GM12878 (cell line): ENCODE measurements at regions not wholly inside any gene's neighbourhood (a gene's known extent, or its start where the extent isn't known, plus 50 kb on each side); places are given as distances from the start of the nearest gene placed in this dataset.
A peak's percentile ranks its signal among the peaks of the same experiment; 100 is the strongest.

Source experiments
- ATAC-seq: fragments of 200-7000 bp; cut with Tn5 transposase; 3 replicates; pipeline ENCODE4 v1.9.1; 2020; ENCODE audit warnings: mild to moderate bottlenecking, moderate library complexity
- BruUV-seq: library from RNA; stranded (reverse); fragments of 400-500 nt; replicated peaks from 2 replicates; lab custom pipeline; 2021; lab: Mats Ljungman, UMichigan
- CTCF ChIA-PET: fragments of 300-600 bp; sonication (Branson Sonifier 250); formaldehyde crosslinking; extraction: SDS; loops from one replicate; lab custom pipeline; 2021; ENCODE audit warnings: inconsistent platforms; lab: Yijun Ruan, JAX
- POLR2A ChIA-PET: fragments of 350-600 bp; formaldehyde crosslinking; extraction: SDS; loops from one replicate; lab custom pipeline; 2021; ENCODE audit warnings: inconsistent platforms; lab: Charles Lee
- RAD21 ChIA-PET: fragments of 300-600 bp; sonication (Branson Sonifier 250); formaldehyde crosslinking; loops from one replicate; lab custom pipeline; 2023; ENCODE audit warnings: antibody characterized with exemption; ENCODE audit not compliant: unreplicated experiment; lab: Charles Lee
- SMC1A ChIA-PET: fragments of 300-600 bp; sonication (Branson Sonifier 250); formaldehyde crosslinking; loops from one replicate; lab custom pipeline; 2023; ENCODE audit not compliant: unreplicated experiment, uncharacterized antibody; lab: Charles Lee
- DNase-seq: peaks from one replicate; pipeline ENCODE4 v3.0.0-alpha.2; 2011; ENCODE audit warnings: low read depth, low spot score
- FAIRE-seq: peaks from 3 replicates; lab custom pipeline; 2011; peaks lifted over from hg19 to GRCh38; lab: Jason Lieb, UNC
- H2AFZ ChIP-seq: 2 replicates; pipeline ENCODE4 v1.6.0; 2011; ENCODE audit warnings: low read depth, low read length, control low read depth; ENCODE audit not compliant: control insufficient read depth
- H3K27ac ChIP-seq: 2 replicates; pipeline ENCODE4 v1.5.1; 2011; ENCODE audit warnings: control low read depth; ENCODE audit not compliant: control insufficient read depth, insufficient read depth
- H3K27me3 ChIP-seq, 2 experiments: replicated peaks in 1 of 2; 2 replicates each; pipeline versions ENCODE4 v1.6.0 to v1.6.1; 2011; ENCODE audit warnings: low read length in 1 of 2; ENCODE audit not compliant: control insufficient read depth in 2 of 2, insufficient read depth in 2 of 2
- H3K36me3 ChIP-seq, 2 experiments: 2 replicates each; pipeline ENCODE4 v1.5.1; 2011; ENCODE audit warnings: low read length in 1 of 2; ENCODE audit not compliant: control insufficient read depth in 2 of 2, insufficient read depth in 2 of 2
- H3K4me1 ChIP-seq: 2 replicates; pipeline ENCODE4 v1.6.1; 2011; ENCODE audit warnings: mild to moderate bottlenecking, low read length, moderate library complexity, mixed read lengths; ENCODE audit not compliant: control insufficient read depth, insufficient read depth
- H3K4me2 ChIP-seq: 2 replicates; pipeline ENCODE4 v1.6.0; 2011; ENCODE audit warnings: control low read depth; ENCODE audit not compliant: control insufficient read depth, insufficient read depth
- H3K4me3 ChIP-seq: fragments of 200-600 bp; sonication (generic); 2 replicates; pipeline ENCODE4 v1.5.1; 2016
- H3K79me2 ChIP-seq: 2 replicates; pipeline ENCODE4 v1.6.0; 2011; ENCODE audit warnings: low read length; ENCODE audit not compliant: control insufficient read depth, insufficient read depth
- H3K9ac ChIP-seq: 2 replicates; pipeline ENCODE4 v1.8.0; 2011; ENCODE audit warnings: low read length, control low read depth, mixed read lengths; ENCODE audit not compliant: control insufficient read depth, insufficient read depth
- H3K9me3 ChIP-seq: replicated peaks from 3 replicates; pipeline ENCODE4 v1.5.1; 2011; ENCODE audit warnings: mild to moderate bottlenecking, low read length; ENCODE audit not compliant: control insufficient read depth, insufficient read depth
- H4K20me1 ChIP-seq: 2 replicates; pipeline ENCODE4 v1.6.0; 2011; ENCODE audit not compliant: control insufficient read depth, insufficient read depth
- BCL3 ChIP-seq: IDR thresholded peaks from 2 replicates; pipeline ENCODE4 v1.6.1; 2011; ENCODE audit warnings: borderline replicate concordance, low read depth, mild to moderate bottlenecking, moderate library complexity, low read length; ENCODE audit not compliant: insufficient read depth, poor library complexity, severe bottlenecking
- CBX3 ChIP-seq: fragments of 200-600 bp; sonication (generic); IDR thresholded peaks from 2 replicates; pipeline ENCODE4 v1.6.1; 2016; ENCODE audit warnings: low read depth, borderline replicate concordance
- CEBPB ChIP-seq, 2 experiments: fragments of 150-350 bp in 1 of 2; IDR thresholded peaks; 2 replicates each; pipeline ENCODE4 v1.6.1; 2012 to 2014; ENCODE audit warnings: low read depth in 2 of 2, low read length in 2 of 2, borderline replicate concordance in 1 of 2, inconsistent platforms in 1 of 2
- FOXM1 ChIP-seq: IDR thresholded peaks from 2 replicates; pipeline ENCODE4 v1.6.1; 2012; ENCODE audit warnings: low read depth, mild to moderate bottlenecking, inconsistent platforms, low read length, moderate library complexity
- NFYB ChIP-seq: IDR thresholded peaks from 2 replicates; pipeline ENCODE4 v1.6.1; 2011; ENCODE audit warnings: low read depth, mild to moderate bottlenecking, low read length, improper control_type of control experiment, moderate library complexity; ENCODE audit not compliant: insufficient read depth
- RELB ChIP-seq: fragments of 450-650 bp; IDR thresholded peaks from 2 replicates; pipeline ENCODE4 v1.6.1; 2017; ENCODE audit warnings: low read depth, mild to moderate bottlenecking, moderate library complexity
- SIX5 ChIP-seq: IDR thresholded peaks from 2 replicates; pipeline ENCODE4 v1.6.1; 2011; ENCODE audit warnings: mild to moderate bottlenecking, low read depth, low read length, moderate library complexity; ENCODE audit not compliant: severe bottlenecking
- TAF1 ChIP-seq: IDR thresholded peaks from 2 replicates; pipeline ENCODE4 v1.6.1; 2011; ENCODE audit warnings: mild to moderate bottlenecking, low read depth, low read length, borderline replicate concordance
- USF1 ChIP-seq: IDR thresholded peaks from 2 replicates; pipeline ENCODE4 v1.6.1; 2011; ENCODE audit warnings: borderline replicate concordance, low read depth, mild to moderate bottlenecking, moderate library complexity, mixed read lengths, low read length; ENCODE audit not compliant: insufficient read depth; ENCODE audit errors: extremely low read length
- YY1 ChIP-seq: IDR thresholded peaks from 2 replicates; pipeline ENCODE4 v1.6.1; 2011; ENCODE audit warnings: low read depth, mild to moderate bottlenecking, low read length
- WGBS: methylation state at CpG from one replicate; pipeline ENCODE4 v1.1.6; 2016; ENCODE audit warnings: low lambda C conversion rate; ENCODE audit not compliant: insufficient replicate concordance, insufficient coverage; ENCODE audit errors: missing lambda C conversion rate; 5-methylcytosine and 5-hydroxymethylcytosine counted together
- in situ Hi-C: fragments of 300-500 bp; cut with MboI; formaldehyde crosslinking; loops from 9 replicates; pipeline ENCODE4 v1.14.3; 2018; ENCODE audit warnings: mixed read lengths
- intact Hi-C: fragments of 100-400 bp; cut with micrococcal nuclease; formaldehyde crosslinking; loops from one replicate; pipeline ENCODE4 v1.14.2; 2022; ENCODE audit not compliant: unreplicated experiment
- TF ChIP-seq, protein P1 (sequence below): fragments of 450-650 bp; IDR thresholded peaks from 2 replicates; pipeline ENCODE4 v1.6.1; 2017; ENCODE audit warnings: borderline replicate concordance

GRCh38 chr3:106366352-106366751 lies 497.5 kb upstream of the CBLB start:
- ATAC-seq, result no peak
- RAD21 ChIA-PET, result no interaction called here
- CTCF ChIA-PET, result no interaction called here

GRCh38 chr3:106367496-106367895 lies 498.7 kb upstream of the CBLB start:
- intact Hi-C loops, result no loop called here
- H3K27ac ChIP-seq, result no peak overlapping the region
- 70% methylated on average over 2 of the region's 2 CpGs for WGBS
- ChIA-PET CTCF (interaction anchor here (0.6 kb wide), 1 partner anchor 701 kb away, joined by 3 read pairs; no protein-coding TSS in a partner anchor), POLR2A (interaction anchor here (0.7 kb wide), 1 partner anchor 16 kb away, joined by 3 read pairs; no protein-coding TSS in a partner anchor), RAD21 (no interaction called here), SMC1A (interaction anchor here (1.0 kb wide), 1 partner anchor 12 kb away, joined by 4 read pairs; no protein-coding TSS in a partner anchor)
- H3K4me2 ChIP-seq, result no peak overlapping the region
- in situ Hi-C loops, result no loop called here
- DNase-seq (no peak), FAIRE-seq (no peak), ATAC-seq (no peak)
- no peaks in the 10 kb centered on the region for H4K20me1 ChIP-seq
- H3K9ac ChIP-seq, result no peak overlapping the region
- H2AFZ ChIP-seq, result no peak overlapping the region
- H3K79me2 ChIP-seq, result no peaks in the 10 kb centered on the region
- H3K27me3 ChIP-seq, result no peaks in the 10 kb centered on the region
- BruUV-seq, result no TSS peak
- no peak overlapping the region for H3K4me3 ChIP-seq
- H3K4me1 ChIP-seq, result no peaks in the 10 kb centered on the region
- peaks cover 2% of the 10 kb centered on the region; the same call in 2 of the 3 replicates for H3K9me3 ChIP-seq
- H3K36me3 ChIP-seq, result no peaks in the 10 kb centered on the region
- TF ChIP-seq TAF1 (no peak), RELB (no peak), FOXM1 (no peak), SIX5 (no peak), CEBPB (IDR thresholded peaks at IDR 0.05; ENCODE audit: borderline replicate concordance in 1 of 2, low read depth in 2 of 2, low read length in 2 of 2) (no peak), CBX3 (no peak), YY1 (no peak), BCL3 (no peak)
- TF ChIP-seq, protein P1, sequence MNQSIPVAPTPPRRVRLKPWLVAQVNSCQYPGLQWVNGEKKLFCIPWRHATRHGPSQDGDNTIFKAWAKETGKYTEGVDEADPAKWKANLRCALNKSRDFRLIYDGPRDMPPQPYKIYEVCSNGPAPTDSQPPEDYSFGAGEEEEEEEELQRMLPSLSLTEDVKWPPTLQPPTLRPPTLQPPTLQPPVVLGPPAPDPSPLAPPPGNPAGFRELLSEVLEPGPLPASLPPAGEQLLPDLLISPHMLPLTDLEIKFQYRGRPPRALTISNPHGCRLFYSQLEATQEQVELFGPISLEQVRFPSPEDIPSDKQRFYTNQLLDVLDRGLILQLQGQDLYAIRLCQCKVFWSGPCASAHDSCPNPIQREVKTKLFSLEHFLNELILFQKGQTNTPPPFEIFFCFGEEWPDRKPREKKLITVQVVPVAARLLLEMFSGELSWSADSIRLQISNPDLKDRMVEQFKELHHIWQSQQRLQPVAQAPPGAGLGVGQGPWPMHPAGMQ, result no peak

More at GRCh38 chr3:106366352-106366751, 497.5 kb upstream of the CBLB start:
- in situ Hi-C loops, result no loop called here
- Histone ChIP-seq H2AFZ (no peak overlapping the region), H3K9me3 (peaks cover 3% of the 10 kb centered on the region; the same call in 2 of the 3 replicates), H3K4me2 (no peak overlapping the region), H3K4me1 (no peaks in the 10 kb centered on the region), H3K36me3 (no peaks in the 10 kb centered on the region), H3K9ac (no peak overlapping the region), H3K27me3 (no peaks in the 10 kb centered on the region), H3K79me2 (no peaks in the 10 kb centered on the region), H3K27ac (no peak overlapping the region), H4K20me1 (no peaks in the 10 kb centered on the region), H3K4me3 (no peak overlapping the region)
- no peak for TF ChIP-seq NFYB
- no peak for TF ChIP-seq USF1
- ChIA-PET POLR2A (interaction anchor here (0.6 kb wide), 1 partner anchor 740 kb away, joined by 3 read pairs; no protein-coding TSS in a partner anchor), SMC1A (interaction anchor here (0.5 kb wide), 1 partner anchor 30 kb away, joined by 3 read pairs; no protein-coding TSS in a partner anchor)
- DNase-seq (no peak), FAIRE-seq (peak; percentile 65)
- no TSS peak for BruUV-seq
- intact Hi-C loops, result no loop called here
